Uterus (tissue), 3 donors: ENCODE measurements at regions not wholly inside any gene's neighbourhood (a gene's known extent, or its start where the extent isn't known, plus 50 kb on each side); places are given as distances from the start of the nearest gene placed in this dataset.

Experiments
- DNase-seq, 2 donors: peaks; one replicate each; pipeline ENCODE4 v3.0.0-alpha.2; 2019 to 2020
- H3K27ac ChIP-seq, 2 donors: fragments of 200-600 bp; sonication (generic); 1 replicate in 1 of 2; 2 replicates in 1 of 2; pipeline ENCODE4 v1.5.1; 2016 to 2018
- H3K27me3 ChIP-seq, 2 donors: fragments of 200-600 bp; sonication (generic); one replicate each; pipeline ENCODE4 v1.5.1; 2018 to 2019; ENCODE audit warnings: control low read depth in 1 of 2
- H3K36me3 ChIP-seq, 2 donors: fragments of 200-600 bp; sonication (generic); one replicate each; pipeline ENCODE4 v1.5.1; 2019; ENCODE audit warnings: control low read depth in 1 of 2
- H3K4me1 ChIP-seq, 2 donors: fragments of 200-600 bp; sonication (generic); one replicate each; pipeline ENCODE4 v1.5.1; 2018 to 2019; ENCODE audit warnings: control low read depth in 1 of 2
- H3K4me3 ChIP-seq, 2 donors: fragments of 200-600 bp; sonication (generic); 1 replicate in 1 of 2; 2 replicates in 1 of 2; pipeline ENCODE4 v1.5.1; 2018 to 2019; ENCODE audit warnings: mild to moderate bottlenecking in 1 of 2
- H3K9me3 ChIP-seq, 2 donors: fragments of 200-600 bp; sonication (generic); one replicate each; pipeline ENCODE4 v1.5.1; 2019; ENCODE audit warnings: control low read depth in 1 of 2
- POLR2A ChIP-seq, 2 donors: fragments of 450-650 bp; IDR thresholded peaks; one replicate each; pipeline ENCODE4 v1.6.1; 2016; ENCODE audit warnings: antibody characterized with exemption in 2 of 2, mild to moderate bottlenecking in 1 of 2, moderate library complexity in 1 of 2
- intact Hi-C: fragments of 100-400 bp; cut with DNase I; formaldehyde crosslinking; loops from one replicate; pipeline ENCODE4 v1.15.1; 2023; ENCODE audit warnings: low total_unique reads
- TF ChIP-seq, protein P1 (sequence below), 4 experiments: fragments of 200-600 bp in 2 of 4; fragments of 450-650 bp in 2 of 4; sonication (generic) in 2 of 4; IDR thresholded peaks; one replicate each; pipeline ENCODE4 v1.5.1; 2016 to 2019; ENCODE audit warnings: antibody characterized with exemption in 4 of 4, mild to moderate bottlenecking in 2 of 4, moderate library complexity in 1 of 4
- donor health status: DM: yes; HTN: yes; CAD: no.

DNA sequence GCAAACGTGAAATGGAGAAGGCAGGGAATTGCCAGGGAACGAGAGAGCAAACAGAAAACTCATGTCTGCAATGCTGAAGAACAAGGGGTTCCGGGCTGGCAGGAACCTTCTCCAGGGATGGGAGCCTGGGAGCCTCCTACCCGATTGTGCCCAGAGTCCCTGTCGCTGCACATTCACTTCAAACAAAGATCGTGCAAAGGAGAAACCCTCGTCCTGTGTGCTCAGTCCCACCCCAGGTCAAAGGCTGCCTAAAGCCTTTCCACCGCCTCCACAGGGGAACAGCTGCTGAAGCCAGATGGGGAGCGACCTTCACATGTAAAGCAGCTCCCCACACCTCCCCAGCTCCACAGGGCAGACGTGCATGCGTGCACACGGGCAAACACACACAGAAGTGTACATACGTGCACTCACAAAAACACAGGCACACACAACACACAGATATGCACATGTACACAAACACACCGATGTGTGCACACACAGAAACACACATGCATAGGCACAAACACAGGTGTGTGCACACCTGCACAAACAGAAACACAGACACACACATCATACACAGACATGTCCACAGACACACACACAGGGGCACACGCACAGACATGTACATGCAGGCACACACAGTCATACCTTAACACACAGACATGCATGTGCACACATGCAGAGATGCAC is 460.1 kb upstream of the SALL3 start:
- Histone ChIP-seq H3K27me3 (no peaks in the 10 kb centered on the region), H3K9me3 (no peaks in the 10 kb centered on the region), H3K4me3 (no peak overlapping the region), H3K27ac (no peak overlapping the region), H3K36me3 (no peaks in the 10 kb centered on the region), H3K4me1 (no peaks in the 10 kb centered on the region)
- TF ChIP-seq POLR2A (IDR thresholded peaks at IDR 0.05): no peak
- TF ChIP-seq, protein P1, sequence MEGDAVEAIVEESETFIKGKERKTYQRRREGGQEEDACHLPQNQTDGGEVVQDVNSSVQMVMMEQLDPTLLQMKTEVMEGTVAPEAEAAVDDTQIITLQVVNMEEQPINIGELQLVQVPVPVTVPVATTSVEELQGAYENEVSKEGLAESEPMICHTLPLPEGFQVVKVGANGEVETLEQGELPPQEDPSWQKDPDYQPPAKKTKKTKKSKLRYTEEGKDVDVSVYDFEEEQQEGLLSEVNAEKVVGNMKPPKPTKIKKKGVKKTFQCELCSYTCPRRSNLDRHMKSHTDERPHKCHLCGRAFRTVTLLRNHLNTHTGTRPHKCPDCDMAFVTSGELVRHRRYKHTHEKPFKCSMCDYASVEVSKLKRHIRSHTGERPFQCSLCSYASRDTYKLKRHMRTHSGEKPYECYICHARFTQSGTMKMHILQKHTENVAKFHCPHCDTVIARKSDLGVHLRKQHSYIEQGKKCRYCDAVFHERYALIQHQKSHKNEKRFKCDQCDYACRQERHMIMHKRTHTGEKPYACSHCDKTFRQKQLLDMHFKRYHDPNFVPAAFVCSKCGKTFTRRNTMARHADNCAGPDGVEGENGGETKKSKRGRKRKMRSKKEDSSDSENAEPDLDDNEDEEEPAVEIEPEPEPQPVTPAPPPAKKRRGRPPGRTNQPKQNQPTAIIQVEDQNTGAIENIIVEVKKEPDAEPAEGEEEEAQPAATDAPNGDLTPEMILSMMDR (IDR thresholded peaks at IDR 0.05): no peak
- intact Hi-C loops: no loop called here
- DNase-seq: no peak

- no peaks in the 10 kb centered on the region for H3K27me3 ChIP-seq
- intact Hi-C loops: no loop called here
Measured at GRCh38 chr18:78521136-78521535, 458.5 kb upstream of the SALL3 start.

GRCh38 chr18:78521744-78522143 is 457.9 kb upstream of the SALL3 start:
- no peaks in the 10 kb centered on the region for H3K36me3 ChIP-seq
- no peaks in the 10 kb centered on the region for H3K27me3 ChIP-seq
- no peak overlapping the region for H3K27ac ChIP-seq
- H3K9me3 ChIP-seq: no peaks in the 10 kb centered on the region
- intact Hi-C loops: no loop called here
- DNase-seq: no peak
- TF ChIP-seq, protein P1 (IDR thresholded peaks at IDR 0.05): no peak
- TF ChIP-seq POLR2A (IDR thresholded peaks at IDR 0.05): no peak
- no peak overlapping the region for H3K4me3 ChIP-seq
- no peaks in the 10 kb centered on the region for H3K4me1 ChIP-seq

More at GRCh38 chr18:78521136-78521535, 458.5 kb upstream of the SALL3 start:
- Histone ChIP-seq H3K27ac (no peak overlapping the region), H3K4me3 (no peak overlapping the region), H3K9me3 (no peaks in the 10 kb centered on the region), H3K4me1 (no peaks in the 10 kb centered on the region), H3K36me3 (no peaks in the 10 kb centered on the region)
- no peak for DNase-seq
- no peak for TF ChIP-seq POLR2A (IDR thresholded peaks at IDR 0.05)
- TF ChIP-seq, protein P1 (IDR thresholded peaks at IDR 0.05): no peak

DNA sequence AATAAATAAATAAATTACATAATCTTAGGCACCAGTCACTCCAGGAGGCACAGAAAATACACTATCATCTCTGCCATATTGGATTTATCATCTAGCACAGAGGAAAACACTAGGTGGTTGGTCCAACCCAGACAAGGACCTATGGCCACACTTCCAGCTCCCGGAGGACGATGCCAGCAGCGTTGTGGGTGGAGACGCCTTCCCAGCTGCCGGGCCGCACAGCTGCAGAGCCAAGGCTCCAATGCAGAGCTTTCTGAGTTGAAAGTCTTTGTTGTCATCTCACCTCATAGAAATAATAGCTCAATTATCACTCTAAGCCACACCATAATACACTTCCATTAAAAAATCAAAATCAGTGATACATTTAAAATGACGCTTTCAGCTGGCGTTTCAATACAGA is 457.1 kb upstream of the SALL3 start:
- Histone ChIP-seq H3K27me3 (no peaks in the 10 kb centered on the region), H3K36me3 (no peaks in the 10 kb centered on the region), H3K27ac (no peak overlapping the region), H3K4me1 (no peaks in the 10 kb centered on the region), H3K9me3 (no peaks in the 10 kb centered on the region), H3K4me3 (no peak overlapping the region)
- intact Hi-C loops: no loop called here
- TF ChIP-seq, protein P1 (IDR thresholded peaks at IDR 0.05): no peak
- no peak for TF ChIP-seq POLR2A (IDR thresholded peaks at IDR 0.05)
- no peak for DNase-seq

GRCh38 chr18:78523850-78524249 is 455.8 kb upstream of the SALL3 start:
- intact Hi-C loops: no loop called here
- H3K4me3 ChIP-seq: no peak overlapping the region
- no peak for TF ChIP-seq POLR2A (IDR thresholded peaks at IDR 0.05)
- TF ChIP-seq, protein P1 (IDR thresholded peaks at IDR 0.05): no peak

More at GRCh38 chr18:78523850-78524249, 455.8 kb upstream of the SALL3 start:
- H3K9me3 ChIP-seq: no peaks in the 10 kb centered on the region
- no peaks in the 10 kb centered on the region for H3K36me3 ChIP-seq
- no peak for DNase-seq
- H3K27ac ChIP-seq: no peak overlapping the region
- H3K27me3 ChIP-seq: no peaks in the 10 kb centered on the region
- H3K4me1 ChIP-seq: no peaks in the 10 kb centered on the region
